H9 (cell line): ENCODE measurements at regions not wholly inside any gene's neighbourhood (a gene's known extent, or its start where the extent isn't known, plus 50 kb on each side); places are given as distances from the start of the nearest gene placed in this dataset.

Experiments used
- DNase-seq: peaks from one replicate; pipeline ENCODE4 v3.0.0-alpha.2; 2017
- H2AFZ ChIP-seq: one replicate; pipeline ENCODE4 v1.6.1; 2013; ENCODE audit warnings: mild to moderate bottlenecking, low read length, control low read depth, moderate library complexity
- H2AK5ac ChIP-seq: 2 replicates; pipeline ENCODE4 v1.6.1; 2013; ENCODE audit warnings: low read length, control low read depth, mixed read lengths; ENCODE audit not compliant: insufficient read length
- H2BK120ac ChIP-seq: one replicate; pipeline ENCODE4 v1.6.1; 2013; ENCODE audit warnings: low read depth, mild to moderate bottlenecking, low read length, control low read depth, inconsistent platforms; ENCODE audit not compliant: poor library complexity, severe bottlenecking
- H2BK12ac ChIP-seq: 2 replicates; pipeline ENCODE4 v1.6.1; 2013; ENCODE audit warnings: low read length, control low read depth, mixed read lengths, low read depth; ENCODE audit not compliant: insufficient read length
- H2BK15ac ChIP-seq: 2 replicates; pipeline ENCODE4 v1.6.1; 2013; ENCODE audit warnings: low read depth, low read length, control low read depth
- H2BK20ac ChIP-seq: one replicate; pipeline ENCODE4 v1.6.1; 2013; ENCODE audit warnings: low read depth, mild to moderate bottlenecking, low read length, control low read depth, inconsistent platforms; ENCODE audit not compliant: poor library complexity, severe bottlenecking
- H2BK5ac ChIP-seq: 2 replicates; pipeline ENCODE4 v1.6.1; 2013; ENCODE audit warnings: low read length, control low read depth, mixed read lengths; ENCODE audit not compliant: insufficient read length
- H3K14ac ChIP-seq: 2 replicates; pipeline ENCODE4 v1.6.1; 2013; ENCODE audit warnings: low read length, control low read depth; ENCODE audit not compliant: insufficient read depth
- H3K18ac ChIP-seq: 2 replicates; pipeline ENCODE4 v1.6.1; 2013; ENCODE audit warnings: low read depth, mild to moderate bottlenecking, mixed read lengths, low read length, control low read depth; ENCODE audit not compliant: insufficient read length
- H3K23ac ChIP-seq: 2 replicates; pipeline ENCODE4 v1.6.1; 2013; ENCODE audit warnings: low read length, control low read depth, mixed read lengths, low read depth; ENCODE audit not compliant: insufficient read length
- H3K23me2 ChIP-seq: 2 replicates; pipeline ENCODE4 v1.6.1; 2013; ENCODE audit warnings: low read depth, mild to moderate bottlenecking, mixed read lengths, low read length, control low read depth; ENCODE audit not compliant: insufficient read length, poor library complexity, severe bottlenecking
- H3K27ac ChIP-seq: 2 replicates; pipeline ENCODE4 v1.5.1; 2013; ENCODE audit warnings: low read length, control low read depth, mixed read lengths, low read depth; ENCODE audit not compliant: insufficient read length
- H3K27me3 ChIP-seq: 2 replicates; pipeline ENCODE4 v1.6.1; 2013; ENCODE audit warnings: low read length, control low read depth, inconsistent platforms; ENCODE audit not compliant: insufficient read depth
- H3K4ac ChIP-seq: 2 replicates; pipeline ENCODE4 v1.6.1; 2013; ENCODE audit warnings: low read depth, mild to moderate bottlenecking, control low read depth, inconsistent platforms, low read length, moderate library complexity
- H3K4me1 ChIP-seq: 2 replicates; pipeline ENCODE4 v1.6.1; 2013; ENCODE audit warnings: low read length, control low read depth, inconsistent platforms; ENCODE audit not compliant: insufficient read depth
- H3K4me2 ChIP-seq: 2 replicates; pipeline ENCODE4 v1.6.1; 2013; ENCODE audit warnings: low read length, control low read depth, mixed read lengths; ENCODE audit not compliant: insufficient read length, insufficient read depth
- H3K56ac ChIP-seq: 2 replicates; pipeline ENCODE4 v1.6.1; 2013; ENCODE audit warnings: low read depth, mild to moderate bottlenecking, mixed read lengths, low read length, control low read depth; ENCODE audit not compliant: insufficient read length
- H3K79me1 ChIP-seq: 2 replicates; pipeline ENCODE4 v1.6.1; 2013; ENCODE audit warnings: low read depth, mild to moderate bottlenecking, moderate library complexity, low read length, control low read depth, inconsistent platforms; ENCODE audit not compliant: insufficient read depth, poor library complexity, severe bottlenecking
- H3K79me2 ChIP-seq: 2 replicates; pipeline ENCODE4 v1.6.1; 2013; ENCODE audit warnings: low read length, control low read depth, inconsistent platforms; ENCODE audit not compliant: insufficient read depth
- H3K9ac ChIP-seq: 2 replicates; pipeline ENCODE4 v1.6.1; 2013; ENCODE audit warnings: low read length, control low read depth, mixed read lengths; ENCODE audit not compliant: insufficient read length; ENCODE audit errors: extremely low read depth
- H3K9me3 ChIP-seq: one replicate; pipeline ENCODE4 v1.6.1; 2013; ENCODE audit warnings: low read depth, low read length, inconsistent platforms; ENCODE audit not compliant: control insufficient read depth
- H3T11ph ChIP-seq: one replicate; pipeline ENCODE4 v1.6.1; 2013; ENCODE audit warnings: mild to moderate bottlenecking, low read length, control low read depth, inconsistent platforms
- H4K20me1 ChIP-seq: one replicate; pipeline ENCODE4 v1.6.1; 2013; ENCODE audit not compliant: control insufficient read depth, insufficient read length, insufficient read depth
- H4K5ac ChIP-seq: 2 replicates; pipeline ENCODE4 v1.6.1; 2013; ENCODE audit warnings: low read depth, mild to moderate bottlenecking, mixed read lengths, low read length, control low read depth; ENCODE audit not compliant: insufficient read length
- H4K8ac ChIP-seq: replicated peaks from 2 replicates; pipeline ENCODE4 v1.6.1; 2013; ENCODE audit warnings: low read length, control low read depth, mixed read lengths, low read depth; ENCODE audit not compliant: insufficient read length
- H4K91ac ChIP-seq: 2 replicates; pipeline ENCODE4 v1.6.1; 2013; ENCODE audit warnings: low read depth, mild to moderate bottlenecking, moderate library complexity, mixed read lengths, low read length, control low read depth; ENCODE audit not compliant: insufficient read length
- H3K27ac Mint-ChIP-seq, 3 experiments: 2 replicates in 2 of 3; 3 replicates in 1 of 3; pipeline ENCODE4 v1.8.0; 2020 to 2021; ENCODE audit warnings: mixed read lengths in 3 of 3, mild to moderate bottlenecking in 1 of 3, moderate library complexity in 1 of 3
- H3K27me3 Mint-ChIP-seq: 2 replicates; pipeline ENCODE4 v1.8.0; 2021; ENCODE audit warnings: low read depth, mild to moderate bottlenecking, moderate library complexity, mixed read lengths
- H3K36me3 Mint-ChIP-seq, 3 experiments: 2 replicates in 2 of 3; 3 replicates in 1 of 3; pipeline ENCODE4 v1.8.0; 2020 to 2021; ENCODE audit warnings: low read depth in 3 of 3, mixed read lengths in 3 of 3; ENCODE audit not compliant: insufficient read depth in 1 of 3
- H3K4me1 Mint-ChIP-seq, 2 experiments: 2 replicates each; pipeline ENCODE4 v1.8.0; 2020; ENCODE audit warnings: mixed read lengths in 2 of 2
- H3K4me3 Mint-ChIP-seq, 2 experiments: 2 replicates in 1 of 2; 3 replicates in 1 of 2; pipeline ENCODE4 v1.8.0; 2020 to 2021; ENCODE audit warnings: mild to moderate bottlenecking in 2 of 2, mixed read lengths in 2 of 2, moderate library complexity in 1 of 2
- H3K9me3 Mint-ChIP-seq, 2 experiments: 2 replicates in 1 of 2; 3 replicates in 1 of 2; pipeline ENCODE4 v1.8.0; 2020; ENCODE audit warnings: mild to moderate bottlenecking in 2 of 2, mixed read lengths in 2 of 2, moderate library complexity in 1 of 2
- whole genome bisulfite sequencing: extraction: QIAGEN DNeasy Blood & Tissue Kit; methylation state at CpG from one replicate; pipeline ENCODE4 v1.1.7; 2013; ENCODE audit warnings: missing lambda C conversion rate, low lambda C conversion rate, mixed read lengths; ENCODE audit not compliant: insufficient read length; ENCODE audit errors: extremely low coverage; 5-methylcytosine and 5-hydroxymethylcytosine counted together
- TF ChIP-seq, protein P1 (sequence below): fragments of 200-600 bp; sonication (generic); conservative IDR thresholded peaks from 3 replicates; pipeline ENCODE4 v1.8.0; 2021; ENCODE audit warnings: antibody characterized with exemption, mild to moderate bottlenecking

DNA sequence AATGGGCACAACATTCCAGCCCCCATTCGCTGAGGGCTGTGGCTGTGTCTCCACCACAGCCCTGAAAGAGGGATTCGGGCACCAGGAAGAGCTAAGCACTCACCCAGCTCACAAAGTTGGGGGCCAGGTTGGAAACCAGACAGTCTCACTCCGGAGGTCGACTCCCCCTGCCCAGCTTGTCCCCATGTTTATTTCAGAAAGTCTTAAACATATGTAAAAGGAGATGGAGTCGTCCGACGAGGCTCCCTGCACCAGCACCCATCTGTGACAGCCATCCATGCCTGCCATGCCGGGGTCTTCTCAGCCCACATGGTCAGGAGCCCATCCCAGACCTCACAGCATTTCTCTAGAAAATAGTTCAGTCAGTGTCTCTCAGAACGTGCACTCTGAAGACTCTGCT is 63.6 kb upstream of the STX16 start:
- Histone ChIP-seq H3K9ac (no peak overlapping the region), H3K4ac (no peak overlapping the region), H2BK5ac (no peak overlapping the region), H4K5ac (no peak overlapping the region), H4K91ac (no peak overlapping the region), H2AK5ac (no peak overlapping the region), H3K79me1 (no peaks in the 10 kb centered on the region), H3K14ac (no peak overlapping the region), H3K4me2 (no peak overlapping the region), H3K23me2 (peaks cover 5% of the 10 kb centered on the region), H3K56ac (no peak overlapping the region), H2BK120ac (no peak overlapping the region), H3K9me3 (no peaks in the 10 kb centered on the region), H3K27me3 (no peaks in the 10 kb centered on the region), H2BK15ac (no peak overlapping the region), H3K79me2 (no peaks in the 10 kb centered on the region), H3T11ph (no peak overlapping the region), H3K18ac (no peak overlapping the region), H3K23ac (no peak overlapping the region), H3K4me1 (no peaks in the 10 kb centered on the region), H3K27ac (no peak overlapping the region), H4K20me1 (no peaks in the 10 kb centered on the region), H2BK12ac (no peak overlapping the region), H2AFZ (no peak overlapping the region), H2BK20ac (no peak overlapping the region), H4K8ac (no peak overlapping the region)
- Mint-ChIP-seq H3K36me3 (no peaks in the 10 kb centered on the region; a peak in 1 of 7 replicates), H3K4me1 (peaks cover 21 to 22% of the 10 kb centered on the region in 2 experiments), H3K27ac (no peak overlapping the region), H3K27me3 (peaks cover 12% of the 10 kb centered on the region), H3K4me3 (no peak overlapping the region), H3K9me3 (no peaks in the 10 kb centered on the region; a peak in 2 of 5 replicates)
- WGBS: no CpG with 5 or more reads among the region's 9 CpGs
- TF ChIP-seq, protein P1, sequence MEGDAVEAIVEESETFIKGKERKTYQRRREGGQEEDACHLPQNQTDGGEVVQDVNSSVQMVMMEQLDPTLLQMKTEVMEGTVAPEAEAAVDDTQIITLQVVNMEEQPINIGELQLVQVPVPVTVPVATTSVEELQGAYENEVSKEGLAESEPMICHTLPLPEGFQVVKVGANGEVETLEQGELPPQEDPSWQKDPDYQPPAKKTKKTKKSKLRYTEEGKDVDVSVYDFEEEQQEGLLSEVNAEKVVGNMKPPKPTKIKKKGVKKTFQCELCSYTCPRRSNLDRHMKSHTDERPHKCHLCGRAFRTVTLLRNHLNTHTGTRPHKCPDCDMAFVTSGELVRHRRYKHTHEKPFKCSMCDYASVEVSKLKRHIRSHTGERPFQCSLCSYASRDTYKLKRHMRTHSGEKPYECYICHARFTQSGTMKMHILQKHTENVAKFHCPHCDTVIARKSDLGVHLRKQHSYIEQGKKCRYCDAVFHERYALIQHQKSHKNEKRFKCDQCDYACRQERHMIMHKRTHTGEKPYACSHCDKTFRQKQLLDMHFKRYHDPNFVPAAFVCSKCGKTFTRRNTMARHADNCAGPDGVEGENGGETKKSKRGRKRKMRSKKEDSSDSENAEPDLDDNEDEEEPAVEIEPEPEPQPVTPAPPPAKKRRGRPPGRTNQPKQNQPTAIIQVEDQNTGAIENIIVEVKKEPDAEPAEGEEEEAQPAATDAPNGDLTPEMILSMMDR: no peak
- no peak for DNase-seq
